ENCODE measurements at regions not wholly inside any gene's neighbourhood (a gene's known extent, or its start where the extent isn't known, plus 50 kb on each side); places are given as distances from the start of the nearest gene placed in this dataset.
"Not testable (repeated sequence)": the region's sequence is repeated elsewhere in the genome, so short reads cannot be mapped to it uniquely, and the experiment has no call there.

DNA sequence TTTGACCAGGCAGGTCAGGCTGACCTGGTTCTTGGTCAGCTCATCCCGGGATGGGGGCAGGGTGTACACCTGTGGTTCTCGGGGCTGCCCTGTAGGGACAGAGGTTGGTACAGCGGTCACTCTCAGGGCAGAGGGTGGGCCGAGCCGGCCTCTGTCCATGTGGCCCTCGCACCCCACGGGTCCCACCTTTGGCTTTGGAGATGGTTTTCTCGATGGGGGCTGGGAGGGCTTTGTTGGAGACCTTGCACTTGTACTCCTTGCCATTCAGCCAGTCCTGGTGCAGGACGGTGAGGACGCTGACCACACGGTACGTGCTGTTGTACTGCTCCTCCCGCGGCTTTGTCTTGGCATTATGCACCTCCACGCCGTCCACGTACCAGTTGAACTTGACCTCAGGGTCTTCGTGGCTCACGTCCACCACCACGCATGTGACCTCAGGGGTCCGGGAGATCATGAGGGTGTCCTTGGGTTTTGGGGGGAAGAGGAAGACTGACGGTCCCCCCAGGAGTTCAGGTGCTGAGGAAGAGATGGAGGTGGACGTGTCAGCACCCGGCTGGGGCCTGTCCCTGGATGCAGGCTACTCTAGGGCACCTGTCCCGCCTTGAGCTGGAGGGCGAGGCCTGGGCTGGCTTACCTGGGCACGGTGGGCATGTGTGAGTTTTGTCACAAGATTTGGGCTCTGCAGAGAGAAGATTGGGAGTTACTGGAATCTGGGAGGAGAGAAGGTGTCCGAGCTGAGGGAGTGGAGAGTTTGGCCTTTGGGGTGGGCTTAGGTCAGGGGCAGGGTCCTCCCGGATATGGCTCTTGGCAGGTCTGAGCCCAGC lies 215.5 kb downstream of the TMEM121 start:
- not testable (repeated sequence) for DNase-seq

GRCh38 chr14:105742531-105742848 lies 216.1 kb downstream of the TMEM121 start:
- no peak for DNase-seq

- DNase-seq: not testable (repeated sequence)
Measured at GRCh38 chr14:105742904-105743701, 216.7 kb downstream of the TMEM121 start.

DNA sequence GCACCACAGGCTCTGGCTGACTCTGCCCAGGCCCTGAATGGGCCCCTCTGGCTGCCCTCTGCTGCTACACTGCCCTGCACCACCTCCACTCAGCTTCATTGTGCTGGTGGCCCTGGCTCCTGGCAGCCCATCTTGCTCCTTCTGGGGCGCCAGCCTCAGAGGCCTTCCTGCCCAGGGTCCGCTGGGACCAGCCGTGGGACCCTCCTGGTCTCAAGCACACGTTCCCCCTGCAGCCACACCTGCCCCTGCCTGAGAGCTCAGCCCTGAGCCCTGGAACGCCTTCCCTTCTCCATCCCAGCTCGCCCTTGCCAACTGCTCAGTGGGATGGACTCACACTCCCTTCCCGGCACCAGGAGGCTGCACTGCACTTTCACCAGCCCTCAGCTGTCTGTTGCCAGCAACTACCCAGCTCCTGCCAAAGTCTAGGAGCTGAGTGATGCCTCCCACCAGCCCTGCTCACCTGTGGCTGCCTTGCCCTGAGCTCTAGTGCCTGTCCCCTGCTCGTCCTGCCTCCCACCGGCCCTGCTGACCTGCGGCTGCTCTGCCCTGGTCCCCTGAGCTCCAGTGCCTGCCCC lies 217.9 kb downstream of the TMEM121 start:
- not testable (repeated sequence) for DNase-seq

DNA sequence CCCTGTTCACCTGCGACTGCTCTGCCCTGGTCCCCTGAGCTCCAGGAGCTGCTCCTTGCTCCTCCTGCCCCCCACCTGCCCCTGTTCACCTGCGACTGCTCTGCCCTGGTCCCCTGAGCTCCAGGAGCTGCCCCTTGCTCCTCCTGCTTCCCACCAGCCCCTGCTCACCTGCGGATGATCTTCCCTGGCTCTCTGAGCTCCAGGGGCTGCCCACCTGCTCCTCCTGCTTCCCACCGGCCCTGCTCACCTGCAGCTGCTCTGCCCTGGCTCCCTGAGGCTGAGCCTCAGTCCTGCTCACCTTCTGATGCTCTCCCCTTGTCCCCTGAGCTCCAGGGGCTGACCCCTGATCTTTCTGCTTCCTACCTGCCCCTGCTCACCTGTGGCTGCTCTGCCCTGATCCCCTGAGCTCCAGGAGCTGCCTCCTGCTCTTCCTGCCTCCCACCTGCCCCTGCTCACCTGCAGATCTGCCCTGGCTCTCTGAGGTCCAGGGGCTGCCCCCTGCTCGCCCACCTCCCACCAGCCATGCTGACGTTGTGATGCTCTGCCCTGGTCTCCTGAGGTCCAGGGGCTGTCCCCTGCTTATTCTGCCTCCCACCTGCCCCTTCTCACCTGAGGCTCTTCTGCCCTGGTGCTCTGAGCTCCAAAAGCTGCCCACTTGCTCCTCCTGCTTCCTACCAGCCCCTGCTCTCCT lies 219.2 kb downstream of the TMEM121 start:
- no peak for DNase-seq

DNA sequence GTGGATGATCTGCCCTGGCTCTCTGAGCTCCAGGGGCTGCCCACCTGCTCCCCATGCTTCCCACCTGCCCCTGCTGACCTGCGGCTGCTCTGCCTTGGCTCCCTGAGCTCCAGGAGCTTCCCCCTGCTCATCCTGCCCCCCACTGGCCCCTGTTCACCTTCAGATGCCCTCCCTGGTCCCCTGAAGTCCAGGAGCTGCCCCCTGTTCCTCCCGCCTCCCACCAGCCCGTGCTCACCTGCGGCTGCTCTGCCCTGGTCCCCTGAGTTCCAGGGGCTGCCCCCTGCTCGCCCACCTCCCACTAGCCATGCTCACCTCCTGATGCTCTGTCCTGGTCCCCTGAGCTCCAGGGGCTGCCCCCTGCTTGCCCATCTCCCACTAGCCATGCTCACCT lies 219.7 kb downstream of the TMEM121 start:
- no peak for DNase-seq

DNA sequence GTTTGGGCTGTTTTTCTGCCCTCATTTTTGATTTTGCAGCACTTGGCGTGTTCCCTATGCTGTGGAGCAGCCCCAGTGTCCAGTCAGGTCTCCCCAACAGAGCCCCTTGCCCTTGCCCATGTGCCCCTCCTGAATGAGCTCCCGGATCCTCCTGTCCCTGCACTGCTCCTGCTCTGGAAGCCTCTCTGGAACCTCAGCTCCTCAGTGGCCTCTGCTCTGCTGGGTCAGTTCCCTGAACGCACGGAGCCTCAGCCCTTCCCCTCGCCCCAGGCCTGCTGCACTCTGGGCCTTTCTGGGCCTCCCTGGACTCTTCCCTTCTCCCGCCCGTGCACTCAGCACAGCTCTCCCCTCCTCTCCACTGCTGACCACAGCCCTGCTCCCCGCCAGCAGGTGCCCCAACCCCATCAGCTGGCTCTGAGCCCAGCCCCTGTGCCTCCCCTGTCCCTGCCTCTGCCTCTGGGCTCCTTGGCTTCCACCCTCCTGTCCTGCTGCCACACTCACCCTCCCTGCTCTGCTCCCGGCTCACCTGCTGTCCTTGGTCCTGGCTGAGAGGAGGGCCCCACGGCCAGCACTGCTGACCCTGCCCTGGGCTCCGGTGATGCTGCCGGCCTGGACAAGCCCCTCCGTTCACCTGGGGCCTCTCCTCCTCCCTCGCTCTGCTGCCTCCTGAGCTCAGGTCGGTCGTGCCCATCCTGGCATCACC lies 220.6 kb downstream of the TMEM121 start:
- not testable (repeated sequence) for DNase-seq

GRCh38 chr14:105747503-105748203 lies 221.3 kb downstream of the TMEM121 start:
- not testable (repeated sequence) for DNase-seq

- no peak for DNase-seq
Measured at GRCh38 chr14:105748204-105748578, 221.8 kb downstream of the TMEM121 start.

DNA sequence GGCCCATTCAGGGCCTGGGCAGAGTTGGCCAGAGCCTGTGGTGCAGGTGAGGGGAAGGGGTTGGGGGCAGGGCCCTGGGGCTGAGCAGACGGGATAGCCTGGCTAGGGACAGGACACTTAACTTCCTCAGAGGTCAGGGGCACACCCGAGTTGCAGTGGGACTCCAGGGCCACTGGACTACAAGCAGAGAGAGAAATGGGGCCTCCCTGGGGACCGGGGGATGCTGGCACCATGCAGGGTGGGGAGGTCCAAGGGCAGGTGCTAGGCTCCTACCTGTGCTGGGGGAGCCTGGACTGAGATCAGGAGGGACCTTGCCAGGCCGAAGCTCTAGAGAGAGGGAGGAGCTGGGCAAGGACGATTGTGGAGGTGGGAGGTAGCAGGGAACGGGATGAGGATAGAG lies 222.3 kb downstream of the TMEM121 start:
- DNase-seq: not testable (repeated sequence)

DNA sequence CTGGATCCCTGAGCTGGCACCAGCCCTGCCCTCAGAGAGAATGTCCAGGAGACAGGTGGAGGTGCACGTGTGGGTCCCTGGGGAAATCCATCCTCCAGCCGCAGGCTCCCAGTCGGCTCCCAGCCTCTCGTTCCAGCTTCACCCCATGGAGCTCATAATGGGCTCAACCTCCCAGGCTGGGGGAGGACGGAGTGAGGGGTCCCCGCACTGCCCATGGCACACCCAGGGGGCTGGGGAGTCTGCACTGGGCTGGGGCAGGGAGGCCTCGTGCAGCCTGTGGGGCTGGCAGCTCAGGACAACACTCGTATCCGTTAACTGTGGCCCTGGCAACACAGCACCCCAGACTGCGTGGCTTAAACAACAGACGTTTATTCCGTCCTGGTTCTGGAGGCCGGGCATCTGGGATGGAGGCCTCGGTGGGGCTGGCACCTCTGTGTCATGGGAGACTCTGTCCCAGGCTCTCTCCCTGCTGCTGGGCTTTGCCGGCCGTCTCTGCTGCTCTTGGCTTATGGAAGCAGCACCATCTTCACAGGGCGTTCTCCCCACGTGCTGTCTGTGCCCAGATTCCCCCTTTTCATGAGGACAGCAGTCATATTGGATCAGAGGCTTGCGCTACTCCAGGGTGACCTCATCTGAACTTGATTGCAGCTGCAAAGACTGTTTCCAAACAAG lies 223.6 kb downstream of the TMEM121 start:
- DNase-seq: not testable (repeated sequence)

GRCh38 chr14:105751291-105751751 lies 224.9 kb downstream of the TMEM121 start:
- not testable (repeated sequence) for DNase-seq

DNA sequence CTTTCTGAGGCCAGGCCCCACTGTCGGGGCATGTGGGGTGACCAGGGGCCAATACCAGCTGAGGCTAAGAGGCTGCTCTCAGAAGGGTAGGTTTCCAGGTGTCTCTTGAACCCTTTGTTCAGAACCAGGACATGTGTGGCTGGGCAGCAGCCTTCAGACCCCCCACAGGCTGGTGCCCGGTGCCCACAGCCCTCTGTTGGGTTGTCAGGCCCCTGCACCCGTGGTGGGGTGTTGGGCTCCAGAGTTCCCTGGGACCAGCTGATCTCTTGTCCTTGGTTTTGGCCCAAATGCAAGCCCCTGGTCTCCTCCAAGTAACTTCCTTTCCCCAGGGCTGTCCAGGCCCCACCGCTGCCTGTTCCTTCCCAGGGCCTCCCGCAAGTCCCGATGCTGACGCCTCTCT lies 226.0 kb downstream of the TMEM121 start:
- not testable (repeated sequence) for DNase-seq

GRCh38 chr14:105760691-105761344 lies 234.4 kb downstream of the TMEM121 start:
- no peak for DNase-seq

DNA sequence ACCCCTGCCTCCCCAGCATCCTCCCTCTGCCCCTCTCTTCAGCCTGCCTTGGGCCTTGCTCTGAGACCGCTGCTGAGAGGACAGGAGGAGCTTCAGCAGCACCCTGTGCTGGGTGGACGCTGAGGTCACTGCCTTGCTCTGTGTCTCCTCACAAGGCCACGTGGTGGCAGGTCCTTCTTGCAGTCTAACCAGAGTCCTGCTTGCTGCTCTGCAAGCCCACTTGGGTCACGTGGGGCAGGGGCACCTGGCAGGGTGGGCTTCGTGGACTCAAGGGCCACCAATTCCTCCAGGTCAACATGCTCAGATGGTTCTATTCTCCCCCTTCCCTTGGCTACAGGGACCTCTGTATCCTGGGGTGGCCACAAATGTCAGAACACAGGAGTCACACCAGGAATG lies 235.0 kb downstream of the TMEM121 start:
- not testable (repeated sequence) for DNase-seq

DNA sequence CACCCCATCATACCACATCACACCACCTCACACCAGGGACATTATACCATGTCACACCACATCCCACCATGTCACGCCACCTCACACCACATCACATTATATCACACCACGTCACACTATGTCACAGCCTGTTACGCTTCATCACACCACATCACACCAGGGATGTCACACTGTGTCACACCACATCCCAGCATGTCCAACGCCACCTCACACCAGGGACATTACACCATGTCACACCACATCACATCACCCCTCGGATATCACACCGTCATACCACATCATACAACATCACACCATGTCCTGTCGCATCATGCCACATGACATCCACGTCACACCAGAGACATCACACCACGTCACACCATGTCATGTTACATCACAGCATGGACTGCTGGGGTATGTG lies 235.5 kb downstream of the TMEM121 start:
- DNase-seq: no peak

- not testable (repeated sequence) for DNase-seq
Measured at GRCh38 chr14:105762262-105762661, 235.9 kb downstream of the TMEM121 start.

DNA sequence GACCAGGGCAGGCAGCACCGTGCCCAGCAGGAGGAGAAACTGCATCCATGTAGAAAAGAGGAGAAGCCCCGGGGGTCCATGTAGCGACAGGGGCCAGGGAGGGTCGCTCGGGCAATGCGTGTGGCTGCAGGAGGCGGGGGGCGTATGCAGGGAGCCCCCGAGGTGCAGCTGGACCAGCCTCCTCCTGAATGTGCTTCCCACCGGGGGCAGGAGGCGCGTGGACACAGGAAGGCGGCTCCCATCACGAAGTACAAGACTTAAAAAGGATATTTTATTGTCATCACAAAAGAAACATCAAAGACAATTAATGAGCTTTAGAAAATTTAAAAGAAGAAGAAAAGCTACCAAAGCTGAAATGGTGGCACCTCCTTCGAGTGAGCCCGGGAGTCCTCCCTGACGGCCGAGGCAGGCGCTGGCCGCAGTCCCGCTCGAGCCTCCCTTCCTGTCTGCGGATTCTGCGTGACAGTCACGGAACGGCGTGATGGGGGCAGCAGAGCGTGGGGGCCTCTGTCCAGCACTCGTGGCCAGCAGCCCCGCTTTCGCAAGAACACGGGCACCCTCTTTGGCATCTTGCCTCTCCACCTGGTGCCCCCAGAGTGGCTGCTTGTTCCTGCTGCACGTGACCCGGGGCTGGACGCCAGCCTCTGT lies 238.0 kb downstream of the TMEM121 start:
- DNase-seq: not testable (repeated sequence)

DNA sequence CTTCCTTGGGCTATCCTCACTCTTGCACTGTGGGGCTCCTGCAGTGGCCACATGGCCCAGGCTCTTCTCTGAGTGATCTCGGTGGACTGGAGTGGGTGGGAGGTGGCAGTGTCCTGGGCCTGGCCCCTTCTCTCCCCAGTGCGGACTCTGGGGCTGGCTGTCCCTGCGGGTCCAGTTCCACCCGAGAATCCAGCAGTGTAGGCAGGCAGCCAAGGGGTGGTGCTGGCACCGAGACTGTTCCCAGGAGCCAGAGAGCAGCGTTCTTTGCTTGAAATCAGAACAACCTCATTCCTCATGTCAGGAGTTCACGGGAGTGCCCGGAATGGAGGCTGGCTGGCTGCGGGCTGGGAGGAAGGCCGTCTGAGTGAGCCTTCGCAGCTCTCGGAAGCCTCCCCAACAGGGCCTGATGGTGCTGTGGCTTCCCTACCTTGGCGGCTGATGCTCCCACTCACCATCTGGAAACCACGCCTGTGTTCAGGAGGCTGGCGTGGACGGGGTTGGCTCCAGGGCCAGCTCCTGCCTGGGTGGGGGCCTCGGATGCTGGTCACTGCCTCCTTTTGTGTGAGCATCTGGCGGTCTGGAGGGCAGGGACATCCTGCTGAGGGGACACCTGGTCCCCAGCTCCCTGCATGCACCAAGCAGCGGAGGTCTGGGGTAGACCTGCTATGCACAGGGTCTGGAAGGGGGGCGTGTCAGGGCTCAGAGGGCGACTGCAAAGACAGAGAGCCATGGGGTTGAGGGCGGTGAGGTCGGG lies 238.9 kb downstream of the TMEM121 start:
- not testable (repeated sequence) for DNase-seq

Data from stimulated activated CD4-positive, alpha-beta T cell treated with anti-CD3 and anti-CD28 coated beads, Interleukin-2, amount 100 ng/mL, for 24 hours (primary cell).